ENCODE measurements at regions not wholly inside any gene's neighbourhood (a gene's known extent, or its start where the extent isn't known, plus 50 kb on each side); places are given as distances from the start of the nearest gene placed in this dataset.

- no peak overlapping the region for H3K27ac ChIP-seq
- no peak for TF ChIP-seq CTCF (conservative IDR thresholded peaks at IDR 0.05)
Measured at GRCh38 chr18:24802456-24802855, 342.0 kb downstream of the HRH4 start.

GRCh38 chr18:24805156-24805555 lies 344.7 kb downstream of the HRH4 start:
- TF ChIP-seq CTCF (conservative IDR thresholded peaks at IDR 0.05), result no peak
- H3K27ac ChIP-seq, result no peak overlapping the region

GRCh38 chr18:24809173-24809950 lies 348.9 kb downstream of the HRH4 start:
- no peak overlapping the region for H3K27ac ChIP-seq
- no peak for TF ChIP-seq CTCF (conservative IDR thresholded peaks at IDR 0.05)

GRCh38 chr18:24810561-24811305 lies 350.3 kb downstream of the HRH4 start:
- H3K27ac ChIP-seq, result no peak overlapping the region
- no peak for TF ChIP-seq CTCF (conservative IDR thresholded peaks at IDR 0.05)

- no peak overlapping the region for H3K27ac ChIP-seq
- no peak for TF ChIP-seq CTCF (conservative IDR thresholded peaks at IDR 0.05)
Measured at GRCh38 chr18:24811950-24812681, 351.7 kb downstream of the HRH4 start.

- TF ChIP-seq CTCF (conservative IDR thresholded peaks at IDR 0.05), result no peak
- H3K27ac ChIP-seq, result no peak overlapping the region
Measured at GRCh38 chr18:24814521-24814920, 354.1 kb downstream of the HRH4 start.

GRCh38 chr18:24817150-24817549 lies 356.7 kb downstream of the HRH4 start:
- TF ChIP-seq CTCF (conservative IDR thresholded peaks at IDR 0.05), result no peak
- H3K27ac ChIP-seq, result no peak overlapping the region
